Testis (tissue), 2 donors: ENCODE measurements at regions not wholly inside any gene's neighbourhood (a gene's known extent, or its start where the extent isn't known, plus 50 kb on each side); places are given as distances from the start of the nearest gene placed in this dataset.
"Not testable (repeated sequence)": the region's sequence is repeated elsewhere in the genome, so short reads cannot be mapped to it uniquely, and the experiment has no call there.

ENCODE experiments used
- DNase-seq: peaks from one replicate; pipeline ENCODE4 v3.0.0-alpha.2; 2019
- H3K27ac ChIP-seq, 2 donors: fragments of 200-600 bp; sonication (generic); one replicate each; pipeline ENCODE4 v1.5.1; 2019
- H3K27me3 ChIP-seq: fragments of 200-600 bp; sonication (generic); one replicate; pipeline ENCODE4 v1.5.1; 2019
- H3K36me3 ChIP-seq: fragments of 200-600 bp; sonication (generic); one replicate; pipeline ENCODE4 v1.5.1; 2017; ENCODE audit warnings: low read depth; ENCODE audit errors: missing control alignments
- H3K4me1 ChIP-seq: fragments of 200-600 bp; sonication (generic); one replicate; pipeline ENCODE4 v1.5.1; 2019
- H3K4me3 ChIP-seq, 2 donors: fragments of 200-600 bp; sonication (generic); one replicate each; pipeline ENCODE4 v1.5.1; 2017 to 2019
- H3K9me3 ChIP-seq: fragments of 200-600 bp; sonication (generic); one replicate; pipeline ENCODE4 v1.5.1; 2017
- POLR2A ChIP-seq: fragments of 450-650 bp; IDR thresholded peaks from one replicate; pipeline ENCODE4 v1.6.1; 2017; ENCODE audit warnings: antibody characterized with exemption, mild to moderate bottlenecking, moderate library complexity
- WGBS, 2 donors: methylation state at CpG; one replicate each; pipeline ENCODE4 v1.1.5; 2018; 5-methylcytosine and 5-hydroxymethylcytosine counted together
- intact Hi-C: fragments of 100-400 bp; cut with DNase I; formaldehyde crosslinking; loops from one replicate; pipeline ENCODE4 v1.15.1; 2023; ENCODE audit warnings: low total_unique reads
- TF ChIP-seq, protein P1 (sequence below), 3 experiments: fragments of 450-650 bp in 2 of 3; fragments of 200-600 bp in 1 of 3; sonication (generic) in 1 of 3; IDR thresholded peaks; one replicate each; pipeline ENCODE4 v1.5.1; 2016 to 2019; ENCODE audit warnings: antibody characterized with exemption in 3 of 3, mild to moderate bottlenecking in 2 of 3, moderate library complexity in 1 of 3

DNA sequence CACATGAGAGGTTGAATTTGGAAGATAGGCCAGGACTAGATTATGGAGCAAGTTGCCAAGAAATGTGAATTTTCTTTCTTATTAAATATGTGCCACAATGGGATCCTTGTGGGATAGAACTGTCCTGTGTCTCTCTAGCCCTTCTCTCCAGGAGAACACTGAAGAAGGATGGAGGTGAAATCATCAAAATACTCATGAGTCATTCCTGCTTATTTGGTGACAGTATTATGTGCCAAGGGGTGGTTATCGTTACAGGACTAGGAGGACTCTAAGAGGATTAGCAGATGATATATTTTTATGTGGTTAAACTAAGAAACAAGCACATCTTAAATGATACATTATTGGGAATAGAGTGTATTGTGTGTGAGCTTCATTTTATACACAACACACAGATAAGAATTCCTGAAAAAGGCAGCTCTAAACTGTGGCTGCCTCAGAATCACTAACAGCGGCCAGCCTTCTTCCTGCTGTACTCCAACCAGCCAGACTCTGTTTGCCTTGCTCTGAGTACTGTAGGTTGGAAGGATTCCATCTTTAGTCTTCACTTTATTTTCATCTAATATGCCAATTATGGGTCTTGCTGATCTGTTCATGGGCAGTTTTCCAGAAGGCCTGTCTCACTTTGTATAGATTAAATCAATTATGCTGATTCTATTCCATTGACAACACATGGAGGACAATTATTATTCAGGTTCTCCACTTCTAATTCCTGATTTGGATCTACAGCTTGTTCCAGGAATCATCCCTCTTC is 325.8 kb downstream of the ABCC12 start:
- DNase-seq, result no peak
- Histone ChIP-seq H3K4me1 (no peaks in the 10 kb centered on the region), H3K27ac (no peak overlapping the region), H3K4me3 (no peak overlapping the region), H3K9me3 (no peaks in the 10 kb centered on the region), H3K36me3 (no peaks in the 10 kb centered on the region), H3K27me3 (no peaks in the 10 kb centered on the region)
- intact Hi-C loops, result no loop called here
- TF ChIP-seq, protein P1, sequence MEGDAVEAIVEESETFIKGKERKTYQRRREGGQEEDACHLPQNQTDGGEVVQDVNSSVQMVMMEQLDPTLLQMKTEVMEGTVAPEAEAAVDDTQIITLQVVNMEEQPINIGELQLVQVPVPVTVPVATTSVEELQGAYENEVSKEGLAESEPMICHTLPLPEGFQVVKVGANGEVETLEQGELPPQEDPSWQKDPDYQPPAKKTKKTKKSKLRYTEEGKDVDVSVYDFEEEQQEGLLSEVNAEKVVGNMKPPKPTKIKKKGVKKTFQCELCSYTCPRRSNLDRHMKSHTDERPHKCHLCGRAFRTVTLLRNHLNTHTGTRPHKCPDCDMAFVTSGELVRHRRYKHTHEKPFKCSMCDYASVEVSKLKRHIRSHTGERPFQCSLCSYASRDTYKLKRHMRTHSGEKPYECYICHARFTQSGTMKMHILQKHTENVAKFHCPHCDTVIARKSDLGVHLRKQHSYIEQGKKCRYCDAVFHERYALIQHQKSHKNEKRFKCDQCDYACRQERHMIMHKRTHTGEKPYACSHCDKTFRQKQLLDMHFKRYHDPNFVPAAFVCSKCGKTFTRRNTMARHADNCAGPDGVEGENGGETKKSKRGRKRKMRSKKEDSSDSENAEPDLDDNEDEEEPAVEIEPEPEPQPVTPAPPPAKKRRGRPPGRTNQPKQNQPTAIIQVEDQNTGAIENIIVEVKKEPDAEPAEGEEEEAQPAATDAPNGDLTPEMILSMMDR (IDR thresholded peaks at IDR 0.05), result no peak
- no peak for TF ChIP-seq POLR2A
- WGBS, 2 donors, result 85 to 95% methylated on average over 2 of the region's 2 CpGs

DNA sequence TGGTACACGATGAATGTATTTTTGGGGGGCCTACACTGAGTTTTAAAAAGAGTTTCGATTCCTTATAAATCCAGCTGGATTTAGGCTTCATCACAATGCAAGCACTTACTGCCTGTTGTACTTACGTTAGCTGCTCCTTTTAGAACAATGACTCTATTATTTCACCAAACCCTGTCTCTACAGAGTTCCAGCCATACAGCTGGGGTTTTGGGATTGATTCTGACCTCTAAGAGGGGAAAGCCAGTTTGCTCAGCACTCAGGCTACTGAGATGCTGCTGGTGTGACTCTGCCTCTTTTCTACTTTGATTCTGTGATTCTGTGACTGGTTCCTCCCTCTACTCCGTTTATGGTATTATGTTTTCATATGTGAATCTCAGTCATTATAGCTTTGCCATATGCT is 329.7 kb downstream of the ABCC12 start:
- WGBS, 2 donors, result 72 to 76% methylated on average over 4 of the region's 4 CpGs
- no peak for DNase-seq
- Histone ChIP-seq H3K27ac (no peak overlapping the region), H3K27me3 (no peaks in the 10 kb centered on the region), H3K4me1 (no peaks in the 10 kb centered on the region), H3K4me3 (no peak overlapping the region), H3K9me3 (no peaks in the 10 kb centered on the region), H3K36me3 (no peaks in the 10 kb centered on the region)
- intact Hi-C loops, result no loop called here
- TF ChIP-seq, protein P1 (IDR thresholded peaks at IDR 0.05), result no peak
- TF ChIP-seq POLR2A, result no peak

DNA sequence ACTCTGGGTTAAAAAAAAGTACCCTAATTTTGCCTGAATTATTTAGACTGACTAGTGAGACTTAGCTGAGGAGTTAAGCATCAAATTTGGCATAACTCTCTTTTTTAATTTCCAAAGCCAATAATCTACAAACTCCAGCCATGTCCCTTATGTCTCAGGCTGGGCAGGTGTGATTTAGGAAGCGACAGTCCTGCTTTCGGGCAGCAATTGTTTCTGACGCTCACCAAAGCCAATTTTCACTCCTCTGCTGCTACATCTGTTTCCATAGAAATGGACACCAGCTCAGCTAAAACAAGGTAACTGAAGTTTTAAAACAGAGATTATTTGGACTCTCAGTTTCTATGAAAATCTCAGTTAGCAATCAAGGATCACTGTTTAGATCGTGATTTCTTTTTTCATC is 338.7 kb downstream of the ABCC12 start:
- DNase-seq, result no peak
- WGBS, 2 donors, result 72 to 74% methylated on average over 4 of the region's 4 CpGs

DNA sequence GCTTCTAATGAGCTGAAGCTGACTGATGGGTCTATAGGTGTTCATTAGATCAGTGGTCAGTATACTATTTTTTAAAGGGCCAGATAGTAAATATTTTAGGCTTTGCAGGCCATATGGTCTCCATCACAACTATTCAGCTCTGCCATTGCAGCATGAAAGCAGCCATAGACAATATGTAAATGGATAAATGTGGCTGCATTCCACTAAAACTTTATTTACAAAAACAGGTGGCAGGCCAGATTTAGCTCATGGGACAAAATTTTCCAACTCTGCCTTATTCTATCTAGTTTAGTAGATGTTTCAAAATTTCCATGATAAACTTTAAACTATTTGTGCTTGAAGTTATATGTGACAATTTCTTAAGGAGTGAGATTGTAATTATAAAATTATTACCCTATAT is 339.3 kb downstream of the ABCC12 start:
- H3K4me3 ChIP-seq, result no peak overlapping the region
- intact Hi-C loops, result no loop called here
- H3K4me1 ChIP-seq, result no peaks in the 10 kb centered on the region
- no peak for DNase-seq
- no peak for TF ChIP-seq POLR2A
- TF ChIP-seq, protein P1 (IDR thresholded peaks at IDR 0.05), result no peak
- no peak overlapping the region for H3K27ac ChIP-seq
- H3K9me3 ChIP-seq, result no peaks in the 10 kb centered on the region
- H3K27me3 ChIP-seq, result no peaks in the 10 kb centered on the region
- no peaks in the 10 kb centered on the region for H3K36me3 ChIP-seq

More for the DNA sequence above, 338.7 kb downstream of the ABCC12 start:
- H3K27ac ChIP-seq, result no peak overlapping the region
- intact Hi-C loops, result no loop called here
- H3K36me3 ChIP-seq, result no peaks in the 10 kb centered on the region
- no peaks in the 10 kb centered on the region for H3K9me3 ChIP-seq
- TF ChIP-seq, protein P1 (IDR thresholded peaks at IDR 0.05), result no peak
- TF ChIP-seq POLR2A, result no peak
- no peaks in the 10 kb centered on the region for H3K27me3 ChIP-seq
- H3K4me1 ChIP-seq, result no peaks in the 10 kb centered on the region
- H3K4me3 ChIP-seq, result no peak overlapping the region

DNA sequence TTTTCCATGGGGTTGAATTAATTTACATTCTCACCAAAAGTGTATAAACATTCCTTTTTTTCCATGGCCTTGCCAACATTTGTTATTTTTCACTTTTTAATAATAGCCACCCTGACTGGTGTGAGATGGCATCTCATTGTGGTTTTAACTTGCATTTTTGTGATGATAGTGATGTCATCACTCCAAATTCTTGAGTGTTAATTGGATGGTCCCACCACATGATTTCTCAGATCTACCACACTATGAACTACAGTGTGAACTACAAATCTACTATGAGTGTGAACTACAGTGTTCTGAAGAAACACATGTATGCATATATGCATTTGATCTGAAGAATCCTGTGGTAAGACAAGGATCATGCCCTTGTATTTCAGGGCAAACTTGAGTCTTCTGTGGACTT is 340.1 kb downstream of the ABCC12 start:
- Histone ChIP-seq H3K27me3 (no peaks in the 10 kb centered on the region), H3K27ac (no peak overlapping the region), H3K36me3 (no peaks in the 10 kb centered on the region), H3K4me1 (no peaks in the 10 kb centered on the region), H3K9me3 (no peaks in the 10 kb centered on the region), H3K4me3 (no peak overlapping the region)
- no peak for TF ChIP-seq POLR2A
- TF ChIP-seq, protein P1 (IDR thresholded peaks at IDR 0.05), result no peak
- intact Hi-C loops, result no loop called here
- no peak for DNase-seq

DNA sequence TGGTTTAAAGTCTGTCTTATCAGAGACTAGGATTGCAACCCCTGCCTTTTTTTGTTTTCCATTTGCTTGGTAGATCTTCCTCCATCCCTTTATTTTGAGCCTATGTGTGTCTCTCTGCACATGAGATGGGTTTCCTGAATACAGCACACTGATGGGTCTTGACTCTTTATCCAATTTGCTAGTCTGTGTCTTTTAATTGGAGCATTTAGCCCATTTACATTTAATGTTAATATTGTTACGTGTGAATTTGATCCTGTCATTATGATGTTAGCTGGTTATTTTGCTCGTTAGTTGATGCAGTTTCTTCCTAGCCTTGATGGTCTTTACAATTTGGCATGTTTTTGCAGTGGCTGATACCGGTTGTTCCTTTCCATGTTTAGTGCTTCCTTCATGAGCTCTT is 344.0 kb downstream of the ABCC12 start:
- H3K9me3 ChIP-seq, H3K27me3 ChIP-seq, DNase-seq, H3K36me3 ChIP-seq, intact Hi-C loops, H3K4me1 ChIP-seq, H3K4me3 ChIP-seq, H3K27ac ChIP-seq: not testable (repeated sequence)
- WGBS, 2 donors, result 84 to 88% methylated on average over 3 of the region's 3 CpGs
